ENCODE measurements at regions not wholly inside any gene's neighbourhood (a gene's known extent, or its start where the extent isn't known, plus 50 kb on each side); places are given as distances from the start of the nearest gene placed in this dataset.

GRCh38 chr6:14766391-14766994 lies 479.4 kb upstream of the JARID2 start:
- ATAC-seq: no peak
- no peak for TF ChIP-seq ZNF8 (CRISPR knock-in tag; IDR thresholded peaks at IDR 0.05)
- no peak for TF ChIP-seq ZFP3 (CRISPR knock-in tag; IDR thresholded peaks at IDR 0.05)
- TF ChIP-seq RARB (CRISPR knock-in tag; IDR thresholded peaks at IDR 0.05): no peak
- no peak for TF ChIP-seq PPARA (CRISPR knock-in tag; IDR thresholded peaks at IDR 0.05; ENCODE audit: borderline replicate concordance)
- no peak for TF ChIP-seq ARNTL (CRISPR knock-in tag; IDR thresholded peaks at IDR 0.05; ENCODE audit: borderline replicate concordance, low read depth)
- TF ChIP-seq BACH2 (CRISPR knock-in tag; IDR thresholded peaks at IDR 0.05; ENCODE audit: borderline replicate concordance): no peak
- TF ChIP-seq ISL1 (CRISPR knock-in tag; IDR thresholded peaks at IDR 0.05): no peak
- TF ChIP-seq GLIS3 (CRISPR knock-in tag; IDR thresholded peaks at IDR 0.05): no peak
- TF ChIP-seq POU6F1 (CRISPR knock-in tag; IDR thresholded peaks at IDR 0.05; ENCODE audit: borderline replicate concordance, low read depth): no peak
- TF ChIP-seq TSHZ2 (CRISPR knock-in tag; IDR thresholded peaks at IDR 0.05): no peak
- no peak for TF ChIP-seq OSR1 (CRISPR knock-in tag; IDR thresholded peaks at IDR 0.05)
- no peak for TF ChIP-seq SNAI2 (CRISPR knock-in tag; IDR thresholded peaks at IDR 0.05)
- TF ChIP-seq TOX (CRISPR knock-in tag; IDR thresholded peaks at IDR 0.05; ENCODE audit: borderline replicate concordance): no peak
- no peak for TF ChIP-seq ZNF565 (CRISPR knock-in tag; conservative IDR thresholded peaks at IDR 0.05; ENCODE audit: low read depth)
- no peak for TF ChIP-seq ZNF70 (CRISPR knock-in tag; IDR thresholded peaks at IDR 0.05)
- TF ChIP-seq ZC3H10 (CRISPR knock-in tag; IDR thresholded peaks at IDR 0.05): no peak
- TF ChIP-seq CREB5 (CRISPR knock-in tag; IDR thresholded peaks at IDR 0.05; ENCODE audit: low read depth): no peak
- TF ChIP-seq ZFP30 (CRISPR knock-in tag; IDR thresholded peaks at IDR 0.05): no peak
- no peak for TF ChIP-seq TCF4 (CRISPR knock-in tag; IDR thresholded peaks at IDR 0.05; ENCODE audit: borderline replicate concordance)

GRCh38 chr6:14767226-14767625 lies 478.6 kb upstream of the JARID2 start:
- TF ChIP-seq CSRNP3 (CRISPR knock-in tag; IDR thresholded peaks at IDR 0.05): no peak
- TF ChIP-seq ZC3H10 (CRISPR knock-in tag; IDR thresholded peaks at IDR 0.05): no peak
- TF ChIP-seq OSR1 (CRISPR knock-in tag; IDR thresholded peaks at IDR 0.05): no peak
- no peak for TF ChIP-seq TCF4 (CRISPR knock-in tag; IDR thresholded peaks at IDR 0.05; ENCODE audit: borderline replicate concordance)
- no peak for TF ChIP-seq ZFP3 (CRISPR knock-in tag; IDR thresholded peaks at IDR 0.05)
- no peak for TF ChIP-seq PATZ1 (CRISPR knock-in tag; IDR thresholded peaks at IDR 0.05; ENCODE audit: borderline replicate concordance)
- TF ChIP-seq CREB5 (CRISPR knock-in tag; IDR thresholded peaks at IDR 0.05; ENCODE audit: low read depth): no peak
- TF ChIP-seq SNAI2 (CRISPR knock-in tag; IDR thresholded peaks at IDR 0.05): no peak
- TF ChIP-seq RARB (CRISPR knock-in tag; IDR thresholded peaks at IDR 0.05): no peak
- TF ChIP-seq GLIS3 (CRISPR knock-in tag; IDR thresholded peaks at IDR 0.05): no peak
- TF ChIP-seq ZNF8 (CRISPR knock-in tag; IDR thresholded peaks at IDR 0.05): no peak
- TF ChIP-seq ZFP30 (CRISPR knock-in tag; IDR thresholded peaks at IDR 0.05): no peak
- no peak for TF ChIP-seq ISL1 (CRISPR knock-in tag; IDR thresholded peaks at IDR 0.05)
- TF ChIP-seq ZNF70 (CRISPR knock-in tag; IDR thresholded peaks at IDR 0.05): no peak
- no peak for TF ChIP-seq ZNF565 (CRISPR knock-in tag; conservative IDR thresholded peaks at IDR 0.05; ENCODE audit: low read depth)
- TF ChIP-seq POU6F1 (CRISPR knock-in tag; IDR thresholded peaks at IDR 0.05; ENCODE audit: borderline replicate concordance, low read depth): no peak
- no peak for TF ChIP-seq ESRRG (CRISPR knock-in tag; IDR thresholded peaks at IDR 0.05)

More at GRCh38 chr6:14767226-14767625, 478.6 kb upstream of the JARID2 start:
- no peak for ATAC-seq
